GM12892 (cell line): ENCODE measurements at regions not wholly inside any gene's neighbourhood (a gene's known extent, or its start where the extent isn't known, plus 50 kb on each side); places are given as distances from the start of the nearest gene placed in this dataset.
"Not testable (repeated sequence)": the region's sequence is repeated elsewhere in the genome, so short reads cannot be mapped to it uniquely, and the experiment has no call there.

Source experiments
- POLR2A ChIP-seq: IDR thresholded peaks from 2 replicates; pipeline ENCODE4 v1.6.1; 2011; ENCODE audit warnings: low read depth, low read length, control low read depth
- POLR2AphosphoS5 ChIP-seq: IDR thresholded peaks from 2 replicates; pipeline ENCODE4 v1.6.1; 2011; ENCODE audit warnings: low read depth, low read length, control low read depth

- not testable (repeated sequence) for TF ChIP-seq POLR2AphosphoS5, POLR2A
Measured at GRCh38 chr11:89569387-89569786, 78.2 kb upstream of the NOX4 start.
